Endothelial cell of umbilical vein (primary cell): ENCODE measurements at regions not wholly inside any gene's neighbourhood (a gene's known extent, or its start where the extent isn't known, plus 50 kb on each side); places are given as distances from the start of the nearest gene placed in this dataset.

Experiments
- BruUV-seq: library from RNA; stranded (reverse); fragments of 400-500 nt; replicated peaks from 2 replicates; lab custom pipeline; 2021; lab: Mats Ljungman, UMichigan
- CTCF ChIA-PET: fragments of 300-600, 350-600 bp; sonication (Branson Sonifier 250); formaldehyde crosslinking; loops from one replicate; lab custom pipeline; 2021; ENCODE audit warnings: antibody characterized with exemption, inconsistent platforms; lab: Charles Lee
- POLR2A ChIA-PET: fragments of 300-600, 350-600 bp; sonication (Branson Sonifier 250); formaldehyde crosslinking; loops from one replicate; lab custom pipeline; 2021; ENCODE audit warnings: antibody characterized with exemption, inconsistent platforms; lab: Charles Lee
- DNase-seq: peaks from one replicate; pipeline ENCODE4 v3.0.0-alpha.2; 2011; ENCODE audit warnings: low read depth, low spot score
- FAIRE-seq: peaks from 2 replicates; lab custom pipeline; 2011; peaks lifted over from hg19 to GRCh38; lab: Jason Lieb, UNC
- H2AFZ ChIP-seq: 2 replicates; pipeline ENCODE4 v1.6.0; 2012; ENCODE audit warnings: low read depth, low read length, control low read depth, inconsistent platforms
- H3K27ac ChIP-seq: 2 replicates; pipeline ENCODE4 v1.5.1; 2011; ENCODE audit warnings: low read depth, mild to moderate bottlenecking, control low read depth, low read length, moderate library complexity; ENCODE audit not compliant: insufficient read depth
- H3K27me3 ChIP-seq, 2 experiments: 2 replicates each; pipeline versions ENCODE4 v1.6.0 to v1.6.1; 2011; ENCODE audit warnings: low read length in 2 of 2, mixed read lengths in 1 of 2; ENCODE audit not compliant: control insufficient read depth in 2 of 2, insufficient read depth in 2 of 2
- H3K36me3 ChIP-seq, 2 experiments: 2 replicates in 1 of 2; 3 replicates in 1 of 2; pipeline ENCODE4 v1.5.1; 2011; ENCODE audit warnings: low read length in 2 of 2, mild to moderate bottlenecking in 1 of 2, moderate library complexity in 1 of 2; ENCODE audit not compliant: control insufficient read depth in 2 of 2, insufficient read depth in 2 of 2; ENCODE audit errors: extremely low read depth in 1 of 2
- H3K4me1 ChIP-seq: 3 replicates; pipeline ENCODE4 v1.5.1; 2011; ENCODE audit warnings: mild to moderate bottlenecking, low read length; ENCODE audit not compliant: control insufficient read depth, insufficient read depth; ENCODE audit errors: extremely low read depth
- H3K4me2 ChIP-seq: 2 replicates; pipeline ENCODE4 v1.6.1; 2011; ENCODE audit warnings: low read length, control low read depth, mixed read lengths; ENCODE audit not compliant: insufficient read depth
- H3K4me3 ChIP-seq, 3 experiments: fragments of 200-600 bp in 1 of 3; sonication (generic), shearing (Covaris generic) in 1 of 3; replicated peaks in 1 of 3; 2 replicates each; pipeline ENCODE4 v1.5.1; 2011 to 2016; ENCODE audit warnings: control low read depth in 3 of 3, low read length in 3 of 3, mild to moderate bottlenecking in 2 of 3, inconsistent platforms in 1 of 3, low read depth in 1 of 3, moderate library complexity in 1 of 3; ENCODE audit not compliant: insufficient read depth in 1 of 3
- H3K79me2 ChIP-seq: 2 replicates; pipeline ENCODE4 v1.6.0; 2012; ENCODE audit warnings: low read length, inconsistent platforms; ENCODE audit not compliant: control insufficient read depth, insufficient read depth
- H3K9ac ChIP-seq: replicated peaks from 2 replicates; pipeline ENCODE3; 2011; ENCODE audit warnings: low read length, control low read depth; ENCODE audit not compliant: insufficient read depth; ENCODE audit errors: extremely low read depth
- H3K9me1 ChIP-seq: replicated peaks from 3 replicates; pipeline ENCODE4 v1.6.0; 2011; ENCODE audit warnings: mild to moderate bottlenecking, low read length; ENCODE audit not compliant: control insufficient read depth, insufficient read depth; ENCODE audit errors: extremely low read depth
- H3K9me3 ChIP-seq: replicated peaks from 2 replicates; pipeline ENCODE4 v1.5.1; 2012; ENCODE audit warnings: low read length, inconsistent platforms; ENCODE audit not compliant: control insufficient read depth, insufficient read depth
- H4K20me1 ChIP-seq: replicated peaks from 2 replicates; pipeline ENCODE3; 2011; ENCODE audit warnings: mild to moderate bottlenecking, low read length; ENCODE audit not compliant: control insufficient read depth, insufficient read depth; ENCODE audit errors: extremely low read depth
- EZH2 ChIP-seq: IDR thresholded peaks from 2 replicates; pipeline ENCODE4 v1.6.1; 2012; ENCODE audit warnings: borderline replicate concordance, low read depth, mild to moderate bottlenecking, moderate library complexity, low read length, inconsistent platforms; ENCODE audit not compliant: severe bottlenecking
- FOS ChIP-seq: IDR thresholded peaks from 2 replicates; pipeline ENCODE4 v1.6.1; 2011; ENCODE audit warnings: mild to moderate bottlenecking, low read length, moderate library complexity, borderline replicate concordance; ENCODE audit not compliant: insufficient read depth
- GATA2 ChIP-seq: IDR thresholded peaks from 2 replicates; pipeline ENCODE4 v1.7.0; 2011; ENCODE audit warnings: low read depth, mild to moderate bottlenecking, moderate library complexity, mixed read lengths, low read length; ENCODE audit not compliant: insufficient read length, insufficient read depth
- JUN ChIP-seq: IDR thresholded peaks from 2 replicates; pipeline ENCODE4 v1.6.1; 2011; ENCODE audit warnings: borderline replicate concordance, low read depth; ENCODE audit not compliant: insufficient read length, insufficient read depth
- MYC ChIP-seq: IDR thresholded peaks from one replicate; pipeline ENCODE4 v1.6.1; 2011; ENCODE audit warnings: mild to moderate bottlenecking, low read depth, low read length
- POLR2A ChIP-seq: IDR thresholded peaks from 2 replicates; pipeline ENCODE4 v1.6.1; 2012; ENCODE audit warnings: low read depth, mild to moderate bottlenecking, control low read depth, low read length
- POLR2AphosphoS5 ChIP-seq: IDR thresholded peaks from 2 replicates; pipeline ENCODE4 v1.6.1; 2012; ENCODE audit warnings: low read depth, mild to moderate bottlenecking, control low read depth, low read length, moderate library complexity; ENCODE audit not compliant: insufficient read depth
- dilution Hi-C: fragments of 300-500 bp; cut with MboI; formaldehyde crosslinking; loops from one replicate; pipeline ENCODE4 v1.15.0; 2019; ENCODE audit warnings: low sequenced_read_pairs; ENCODE audit not compliant: extremely low pct_ligation_motif_present
- intact Hi-C: fragments of 100-400 bp; cut with micrococcal nuclease; formaldehyde crosslinking; loops from one replicate; pipeline ENCODE4 v1.10.0; 2022
- TF ChIP-seq, protein P1 (sequence below), 2 donors: IDR thresholded peaks; 1 replicate in 1 of 2; 2 replicates in 1 of 2; pipeline ENCODE4 v1.5.1; 2011; ENCODE audit warnings: low read length in 2 of 2, mild to moderate bottlenecking in 2 of 2, moderate library complexity in 2 of 2, control low read depth in 1 of 2, inconsistent platforms in 1 of 2, low read depth in 1 of 2; ENCODE audit not compliant: insufficient read depth in 1 of 2; ENCODE audit errors: extremely low read depth in 1 of 2
- TF ChIP-seq, protein P2 (sequence below): IDR thresholded peaks from 2 replicates; pipeline ENCODE4 v1.6.1; 2011; ENCODE audit not compliant: insufficient read depth, insufficient read length

GRCh38 chr2:106299696-106300095 is 105.6 kb upstream of the UXS1 start:
- TF ChIP-seq POLR2A (no peak), JUN (no peak), FOS (no peak), EZH2 (no peak), POLR2AphosphoS5 (no peak), MYC (no peak), GATA2 (no peak)
- TF ChIP-seq, protein P1, sequence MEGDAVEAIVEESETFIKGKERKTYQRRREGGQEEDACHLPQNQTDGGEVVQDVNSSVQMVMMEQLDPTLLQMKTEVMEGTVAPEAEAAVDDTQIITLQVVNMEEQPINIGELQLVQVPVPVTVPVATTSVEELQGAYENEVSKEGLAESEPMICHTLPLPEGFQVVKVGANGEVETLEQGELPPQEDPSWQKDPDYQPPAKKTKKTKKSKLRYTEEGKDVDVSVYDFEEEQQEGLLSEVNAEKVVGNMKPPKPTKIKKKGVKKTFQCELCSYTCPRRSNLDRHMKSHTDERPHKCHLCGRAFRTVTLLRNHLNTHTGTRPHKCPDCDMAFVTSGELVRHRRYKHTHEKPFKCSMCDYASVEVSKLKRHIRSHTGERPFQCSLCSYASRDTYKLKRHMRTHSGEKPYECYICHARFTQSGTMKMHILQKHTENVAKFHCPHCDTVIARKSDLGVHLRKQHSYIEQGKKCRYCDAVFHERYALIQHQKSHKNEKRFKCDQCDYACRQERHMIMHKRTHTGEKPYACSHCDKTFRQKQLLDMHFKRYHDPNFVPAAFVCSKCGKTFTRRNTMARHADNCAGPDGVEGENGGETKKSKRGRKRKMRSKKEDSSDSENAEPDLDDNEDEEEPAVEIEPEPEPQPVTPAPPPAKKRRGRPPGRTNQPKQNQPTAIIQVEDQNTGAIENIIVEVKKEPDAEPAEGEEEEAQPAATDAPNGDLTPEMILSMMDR (IDR thresholded peaks at IDR 0.05; ENCODE audit: extremely low read depth in 1 of 2, insufficient read depth in 1 of 2, low read depth in 1 of 2, low read length in 2 of 2), result no peak
- TF ChIP-seq, protein P2, sequence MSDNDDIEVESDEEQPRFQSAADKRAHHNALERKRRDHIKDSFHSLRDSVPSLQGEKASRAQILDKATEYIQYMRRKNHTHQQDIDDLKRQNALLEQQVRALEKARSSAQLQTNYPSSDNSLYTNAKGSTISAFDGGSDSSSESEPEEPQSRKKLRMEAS, result no peak
- Histone ChIP-seq H3K4me1 (no peaks in the 10 kb centered on the region), H3K4me2 (no peak overlapping the region), H3K27ac (no peak overlapping the region), H3K9me3 (no peaks in the 10 kb centered on the region), H3K9me1 (no peaks in the 10 kb centered on the region), H4K20me1 (no peaks in the 10 kb centered on the region), H3K79me2 (no peaks in the 10 kb centered on the region), H3K9ac (no peak overlapping the region), H3K4me3 (no peak overlapping the region), H3K27me3 (no peaks in the 10 kb centered on the region), H2AFZ (no peak overlapping the region), H3K36me3 (no peaks in the 10 kb centered on the region)
- POLR2A ChIA-PET, result no interaction called here
- dilution Hi-C loops, result no loop called here
- CTCF ChIA-PET, result no interaction called here
- DNase-seq (no peak), FAIRE-seq (no peak)
- intact Hi-C loops, result no loop called here
- no TSS peak for BruUV-seq
